Sigmoid colon (tissue), 3 donors: ENCODE measurements at regions not wholly inside any gene's neighbourhood (a gene's known extent, or its start where the extent isn't known, plus 50 kb on each side); places are given as distances from the start of the nearest gene placed in this dataset.

ENCODE experiments used
- CTCF ChIP-seq, 4 experiments: fragments of 450-650 bp in 3 of 4; fragments of 200-600 bp in 1 of 4; IDR thresholded peaks; one replicate each; pipeline ENCODE4 v1.5.1; 2016 to 2019; ENCODE audit warnings: antibody characterized with exemption in 4 of 4, mild to moderate bottlenecking in 3 of 4, moderate library complexity in 2 of 4
- POLR2A ChIP-seq, 2 donors: fragments of 450-650 bp; IDR thresholded peaks; one replicate each; pipeline ENCODE4 v1.6.1; 2016; ENCODE audit warnings: antibody characterized with exemption in 2 of 2, mild to moderate bottlenecking in 2 of 2, moderate library complexity in 2 of 2

GRCh38 chr4:171519457-171519856 is 293.7 kb upstream of the GALNTL6 start:
- no peak for TF ChIP-seq CTCF (IDR thresholded peaks at IDR 0.05)
- no peak for TF ChIP-seq POLR2A (IDR thresholded peaks at IDR 0.05)
